ENCODE measurements at regions not wholly inside any gene's neighbourhood (a gene's known extent, or its start where the extent isn't known, plus 50 kb on each side); places are given as distances from the start of the nearest gene placed in this dataset.

DNA sequence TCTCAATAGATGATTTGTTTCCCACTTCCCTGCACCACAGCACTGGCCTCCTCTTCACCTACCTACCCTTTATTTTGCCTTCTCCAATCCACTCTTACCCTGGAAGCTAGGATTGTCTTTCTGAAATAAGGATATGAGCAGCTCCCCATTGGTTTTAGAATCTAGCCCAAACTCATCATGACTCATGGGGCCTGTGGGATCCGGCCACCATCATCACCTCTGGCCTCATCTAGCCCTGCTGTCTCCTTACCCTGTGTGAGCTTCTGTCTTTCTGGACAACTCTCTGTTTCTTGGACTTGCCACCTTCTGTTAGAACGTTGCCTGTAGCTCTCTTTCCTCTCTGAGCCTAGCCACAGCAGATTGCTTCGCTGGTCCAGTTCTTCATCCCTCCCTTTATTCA is 277.1 kb downstream of the PAX1 start:
- no peak overlapping the region for H3K4me2 ChIP-seq (ENCODE audit: insufficient read depth, insufficient read length, low read length)
- H3K27me3 Mint-ChIP-seq (ENCODE audit: low read depth), result no peaks in the 10 kb centered on the region
- H3K4me3 Mint-ChIP-seq, result no peak overlapping the region
- no peak overlapping the region for H4K5ac ChIP-seq (ENCODE audit: insufficient read length, low read depth, low read length)
- H3K27ac ChIP-seq (ENCODE audit: insufficient read length, low read depth, low read length), result no peak overlapping the region
- no peak overlapping the region for H3K14ac ChIP-seq (ENCODE audit: insufficient read depth, low read length)
- no peak overlapping the region for H2BK20ac ChIP-seq (ENCODE audit: low read depth, low read length, poor library complexity, severe bottlenecking)
- H3K79me1 ChIP-seq (ENCODE audit: insufficient read depth, low read depth, low read length, poor library complexity, severe bottlenecking), result no peaks in the 10 kb centered on the region
- H4K20me1 ChIP-seq (ENCODE audit: control insufficient read depth, insufficient read depth, insufficient read length), result no peaks in the 10 kb centered on the region
- WGBS (ENCODE audit: extremely low coverage, insufficient read length, low lambda C conversion rate), result no CpG with 5 or more reads among the region's 3 CpGs
- no peak for DNase-seq
- H3K9me3 ChIP-seq (ENCODE audit: control insufficient read depth, low read depth, low read length), result no peaks in the 10 kb centered on the region
- H3K23me2 ChIP-seq (ENCODE audit: insufficient read length, low read depth, low read length, poor library complexity, severe bottlenecking), result no peaks in the 10 kb centered on the region
- H3K79me2 ChIP-seq (ENCODE audit: insufficient read depth, low read length), result no peaks in the 10 kb centered on the region
- no peak overlapping the region for H3K27ac Mint-ChIP-seq
- H3K18ac ChIP-seq (ENCODE audit: insufficient read length, low read depth, low read length), result no peak overlapping the region
- H3K4me1 ChIP-seq (ENCODE audit: insufficient read depth, low read length), result no peaks in the 10 kb centered on the region
- no peak overlapping the region for H4K8ac ChIP-seq (replicated peaks; ENCODE audit: insufficient read length, low read depth, low read length)
- no peak overlapping the region for H2BK12ac ChIP-seq (ENCODE audit: insufficient read length, low read depth, low read length)
- no peak overlapping the region for H3K9ac ChIP-seq (ENCODE audit: extremely low read depth, insufficient read length, low read length)
- H3K9me3 Mint-ChIP-seq, result no peaks in the 10 kb centered on the region; a peak in 1 of 5 replicates
- no peaks in the 10 kb centered on the region; a peak in 1 of 4 replicates for H3K4me1 Mint-ChIP-seq
- no peak overlapping the region for H3K4ac ChIP-seq (ENCODE audit: low read depth, low read length)
- H3K56ac ChIP-seq (ENCODE audit: insufficient read length, low read depth, low read length), result no peak overlapping the region
- H3K36me3 Mint-ChIP-seq (ENCODE audit: insufficient read depth in 1 of 3, low read depth in 3 of 3), result no peaks in the 10 kb centered on the region
- no peaks in the 10 kb centered on the region for H3K27me3 ChIP-seq (ENCODE audit: insufficient read depth, low read length)
- no peak overlapping the region for H2BK5ac ChIP-seq (ENCODE audit: insufficient read length, low read length)
- no peak overlapping the region for H2BK15ac ChIP-seq (ENCODE audit: low read depth, low read length)
- H4K91ac ChIP-seq (ENCODE audit: insufficient read length, low read depth, low read length), result no peak overlapping the region
- TF ChIP-seq, protein P1, sequence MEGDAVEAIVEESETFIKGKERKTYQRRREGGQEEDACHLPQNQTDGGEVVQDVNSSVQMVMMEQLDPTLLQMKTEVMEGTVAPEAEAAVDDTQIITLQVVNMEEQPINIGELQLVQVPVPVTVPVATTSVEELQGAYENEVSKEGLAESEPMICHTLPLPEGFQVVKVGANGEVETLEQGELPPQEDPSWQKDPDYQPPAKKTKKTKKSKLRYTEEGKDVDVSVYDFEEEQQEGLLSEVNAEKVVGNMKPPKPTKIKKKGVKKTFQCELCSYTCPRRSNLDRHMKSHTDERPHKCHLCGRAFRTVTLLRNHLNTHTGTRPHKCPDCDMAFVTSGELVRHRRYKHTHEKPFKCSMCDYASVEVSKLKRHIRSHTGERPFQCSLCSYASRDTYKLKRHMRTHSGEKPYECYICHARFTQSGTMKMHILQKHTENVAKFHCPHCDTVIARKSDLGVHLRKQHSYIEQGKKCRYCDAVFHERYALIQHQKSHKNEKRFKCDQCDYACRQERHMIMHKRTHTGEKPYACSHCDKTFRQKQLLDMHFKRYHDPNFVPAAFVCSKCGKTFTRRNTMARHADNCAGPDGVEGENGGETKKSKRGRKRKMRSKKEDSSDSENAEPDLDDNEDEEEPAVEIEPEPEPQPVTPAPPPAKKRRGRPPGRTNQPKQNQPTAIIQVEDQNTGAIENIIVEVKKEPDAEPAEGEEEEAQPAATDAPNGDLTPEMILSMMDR (conservative IDR thresholded peaks at IDR 0.05), result no peak
- no peak overlapping the region for H2AFZ ChIP-seq (ENCODE audit: low read length)
- no peak overlapping the region for H2AK5ac ChIP-seq (ENCODE audit: insufficient read length, low read length)
- H3T11ph ChIP-seq (ENCODE audit: low read length), result no peak overlapping the region
- no peak overlapping the region for H2BK120ac ChIP-seq (ENCODE audit: low read depth, low read length, poor library complexity, severe bottlenecking)
- no peak overlapping the region for H3K23ac ChIP-seq (ENCODE audit: insufficient read length, low read depth, low read length)

All from H9 (cell line).